HL-60 (cell line): ENCODE measurements at regions not wholly inside any gene's neighbourhood (a gene's known extent, or its start where the extent isn't known, plus 50 kb on each side); places are given as distances from the start of the nearest gene placed in this dataset.

Experiments
- GABPA ChIP-seq: IDR thresholded peaks from 2 replicates; pipeline ENCODE4 v1.6.1; 2012; ENCODE audit warnings: low read depth
- POLR2AphosphoS5 ChIP-seq: IDR thresholded peaks from 2 replicates; pipeline ENCODE4 v1.6.1; 2012; ENCODE audit warnings: low read depth
- SPI1 ChIP-seq: IDR thresholded peaks from 2 replicates; pipeline ENCODE4 v1.6.1; 2012; ENCODE audit warnings: low read depth, mild to moderate bottlenecking, borderline replicate concordance
- TF ChIP-seq, protein P1 (sequence below): IDR thresholded peaks from one replicate; pipeline ENCODE4 v1.5.1; 2011; ENCODE audit warnings: low read length, control low read depth, inconsistent platforms; ENCODE audit not compliant: insufficient read depth
- TF ChIP-seq, protein P2 (sequence below): IDR thresholded peaks from 2 replicates; pipeline ENCODE4 v1.6.1; 2012; ENCODE audit warnings: low read depth; ENCODE audit not compliant: insufficient replicate concordance

DNA sequence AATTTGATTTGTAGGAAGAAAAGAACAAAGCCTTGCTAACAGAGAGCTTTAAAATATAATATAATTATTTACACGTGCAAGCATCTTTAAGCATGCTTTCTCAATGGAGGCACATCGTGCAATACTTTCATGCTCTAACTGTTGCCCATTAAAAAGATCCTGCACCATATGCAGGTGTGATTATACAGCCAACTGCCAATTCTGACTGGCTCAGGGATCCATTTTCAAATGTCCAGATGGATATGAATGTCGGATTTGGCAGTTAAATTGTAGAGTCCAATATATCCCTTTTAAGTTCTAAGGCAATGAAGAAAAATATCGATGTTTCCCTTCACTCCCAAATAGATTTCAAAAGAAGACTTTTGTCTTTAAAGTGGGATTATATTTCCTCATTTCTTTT, 416.4 kb upstream of the CD180 start:
- TF ChIP-seq, protein P1, sequence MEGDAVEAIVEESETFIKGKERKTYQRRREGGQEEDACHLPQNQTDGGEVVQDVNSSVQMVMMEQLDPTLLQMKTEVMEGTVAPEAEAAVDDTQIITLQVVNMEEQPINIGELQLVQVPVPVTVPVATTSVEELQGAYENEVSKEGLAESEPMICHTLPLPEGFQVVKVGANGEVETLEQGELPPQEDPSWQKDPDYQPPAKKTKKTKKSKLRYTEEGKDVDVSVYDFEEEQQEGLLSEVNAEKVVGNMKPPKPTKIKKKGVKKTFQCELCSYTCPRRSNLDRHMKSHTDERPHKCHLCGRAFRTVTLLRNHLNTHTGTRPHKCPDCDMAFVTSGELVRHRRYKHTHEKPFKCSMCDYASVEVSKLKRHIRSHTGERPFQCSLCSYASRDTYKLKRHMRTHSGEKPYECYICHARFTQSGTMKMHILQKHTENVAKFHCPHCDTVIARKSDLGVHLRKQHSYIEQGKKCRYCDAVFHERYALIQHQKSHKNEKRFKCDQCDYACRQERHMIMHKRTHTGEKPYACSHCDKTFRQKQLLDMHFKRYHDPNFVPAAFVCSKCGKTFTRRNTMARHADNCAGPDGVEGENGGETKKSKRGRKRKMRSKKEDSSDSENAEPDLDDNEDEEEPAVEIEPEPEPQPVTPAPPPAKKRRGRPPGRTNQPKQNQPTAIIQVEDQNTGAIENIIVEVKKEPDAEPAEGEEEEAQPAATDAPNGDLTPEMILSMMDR: no peak
- no peak for TF ChIP-seq POLR2AphosphoS5
- TF ChIP-seq, protein P2, sequence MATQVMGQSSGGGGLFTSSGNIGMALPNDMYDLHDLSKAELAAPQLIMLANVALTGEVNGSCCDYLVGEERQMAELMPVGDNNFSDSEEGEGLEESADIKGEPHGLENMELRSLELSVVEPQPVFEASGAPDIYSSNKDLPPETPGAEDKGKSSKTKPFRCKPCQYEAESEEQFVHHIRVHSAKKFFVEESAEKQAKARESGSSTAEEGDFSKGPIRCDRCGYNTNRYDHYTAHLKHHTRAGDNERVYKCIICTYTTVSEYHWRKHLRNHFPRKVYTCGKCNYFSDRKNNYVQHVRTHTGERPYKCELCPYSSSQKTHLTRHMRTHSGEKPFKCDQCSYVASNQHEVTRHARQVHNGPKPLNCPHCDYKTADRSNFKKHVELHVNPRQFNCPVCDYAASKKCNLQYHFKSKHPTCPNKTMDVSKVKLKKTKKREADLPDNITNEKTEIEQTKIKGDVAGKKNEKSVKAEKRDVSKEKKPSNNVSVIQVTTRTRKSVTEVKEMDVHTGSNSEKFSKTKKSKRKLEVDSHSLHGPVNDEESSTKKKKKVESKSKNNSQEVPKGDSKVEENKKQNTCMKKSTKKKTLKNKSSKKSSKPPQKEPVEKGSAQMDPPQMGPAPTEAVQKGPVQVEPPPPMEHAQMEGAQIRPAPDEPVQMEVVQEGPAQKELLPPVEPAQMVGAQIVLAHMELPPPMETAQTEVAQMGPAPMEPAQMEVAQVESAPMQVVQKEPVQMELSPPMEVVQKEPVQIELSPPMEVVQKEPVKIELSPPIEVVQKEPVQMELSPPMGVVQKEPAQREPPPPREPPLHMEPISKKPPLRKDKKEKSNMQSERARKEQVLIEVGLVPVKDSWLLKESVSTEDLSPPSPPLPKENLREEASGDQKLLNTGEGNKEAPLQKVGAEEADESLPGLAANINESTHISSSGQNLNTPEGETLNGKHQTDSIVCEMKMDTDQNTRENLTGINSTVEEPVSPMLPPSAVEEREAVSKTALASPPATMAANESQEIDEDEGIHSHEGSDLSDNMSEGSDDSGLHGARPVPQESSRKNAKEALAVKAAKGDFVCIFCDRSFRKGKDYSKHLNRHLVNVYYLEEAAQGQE: no peak
- TF ChIP-seq GABPA: no peak
- TF ChIP-seq SPI1: no peak
